Uterus (tissue), 3 donors: ENCODE measurements at regions not wholly inside any gene's neighbourhood (a gene's known extent, or its start where the extent isn't known, plus 50 kb on each side); places are given as distances from the start of the nearest gene placed in this dataset.

Experiments
- DNase-seq, 2 donors: peaks; one replicate each; pipeline ENCODE4 v3.0.0-alpha.2; 2019 to 2020
- H3K27ac ChIP-seq, 2 donors: fragments of 200-600 bp; sonication (generic); 1 replicate in 1 of 2; 2 replicates in 1 of 2; pipeline ENCODE4 v1.5.1; 2016 to 2018
- H3K27me3 ChIP-seq, 2 donors: fragments of 200-600 bp; sonication (generic); one replicate each; pipeline ENCODE4 v1.5.1; 2018 to 2019; ENCODE audit warnings: control low read depth in 1 of 2
- H3K36me3 ChIP-seq, 2 donors: fragments of 200-600 bp; sonication (generic); one replicate each; pipeline ENCODE4 v1.5.1; 2019; ENCODE audit warnings: control low read depth in 1 of 2
- H3K4me1 ChIP-seq, 2 donors: fragments of 200-600 bp; sonication (generic); one replicate each; pipeline ENCODE4 v1.5.1; 2018 to 2019; ENCODE audit warnings: control low read depth in 1 of 2
- H3K4me3 ChIP-seq, 2 donors: fragments of 200-600 bp; sonication (generic); 1 replicate in 1 of 2; 2 replicates in 1 of 2; pipeline ENCODE4 v1.5.1; 2018 to 2019; ENCODE audit warnings: mild to moderate bottlenecking in 1 of 2
- H3K9me3 ChIP-seq, 2 donors: fragments of 200-600 bp; sonication (generic); one replicate each; pipeline ENCODE4 v1.5.1; 2019; ENCODE audit warnings: control low read depth in 1 of 2
- POLR2A ChIP-seq, 2 donors: fragments of 450-650 bp; IDR thresholded peaks; one replicate each; pipeline ENCODE4 v1.6.1; 2016; ENCODE audit warnings: antibody characterized with exemption in 2 of 2, mild to moderate bottlenecking in 1 of 2, moderate library complexity in 1 of 2
- intact Hi-C: fragments of 100-400 bp; cut with DNase I; formaldehyde crosslinking; loops from one replicate; pipeline ENCODE4 v1.15.1; 2023; ENCODE audit warnings: low total_unique reads
- TF ChIP-seq, protein P1 (sequence below), 4 experiments: fragments of 200-600 bp in 2 of 4; fragments of 450-650 bp in 2 of 4; sonication (generic) in 2 of 4; IDR thresholded peaks; one replicate each; pipeline ENCODE4 v1.5.1; 2016 to 2019; ENCODE audit warnings: antibody characterized with exemption in 4 of 4, mild to moderate bottlenecking in 2 of 4, moderate library complexity in 1 of 4
- donor health status: DM: yes; HTN: yes; CAD: no.

DNA sequence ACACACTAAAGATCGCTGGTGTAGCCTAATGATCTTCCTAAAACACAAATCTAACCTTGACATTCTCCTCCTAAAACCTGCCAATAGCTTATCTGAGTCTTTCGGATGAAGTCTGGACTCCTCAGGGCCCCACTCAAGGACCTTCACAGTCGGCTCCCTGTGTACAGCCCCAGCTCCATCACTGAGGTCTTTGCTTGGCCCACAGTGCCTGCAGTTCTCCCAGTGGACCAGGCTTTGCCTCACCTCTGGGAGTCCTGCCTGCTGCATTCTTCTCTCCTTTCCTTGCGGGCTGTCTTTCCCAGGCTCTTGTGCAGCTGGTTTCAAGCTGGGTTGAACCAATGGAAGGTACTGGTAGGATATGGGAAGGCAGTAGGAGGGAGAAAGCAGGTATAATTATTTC is 122.6 kb upstream of the FERMT1 start:
- Histone ChIP-seq H3K27ac (no peak overlapping the region), H3K4me1 (no peaks in the 10 kb centered on the region), H3K4me3 (no peak overlapping the region), H3K27me3 (no peaks in the 10 kb centered on the region), H3K36me3 (no peaks in the 10 kb centered on the region), H3K9me3 (no peaks in the 10 kb centered on the region)
- intact Hi-C loops, result no loop called here
- no peak for DNase-seq
- no peak for TF ChIP-seq POLR2A (IDR thresholded peaks at IDR 0.05)

DNA sequence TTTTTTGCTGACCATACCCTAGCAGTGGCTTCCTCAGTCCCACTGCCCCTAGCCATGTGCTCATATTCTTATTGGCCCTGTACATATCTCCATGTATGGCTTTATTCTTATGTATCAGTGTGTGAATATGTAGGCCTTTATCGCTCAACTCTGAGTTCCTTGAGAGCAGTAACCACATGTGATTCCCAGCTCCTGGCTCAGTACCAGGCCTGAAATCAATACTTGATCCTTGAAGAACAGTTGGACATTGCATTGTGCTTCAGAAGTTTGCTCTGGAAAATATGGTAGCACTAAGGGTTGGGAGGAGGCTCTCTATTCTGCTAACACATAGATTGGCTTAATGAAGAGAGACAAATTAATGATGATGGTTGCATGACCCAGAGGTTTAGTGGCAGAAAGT is 118.8 kb upstream of the FERMT1 start:
- intact Hi-C loops, result no loop called here
- Histone ChIP-seq H3K27me3 (no peaks in the 10 kb centered on the region), H3K9me3 (no peaks in the 10 kb centered on the region), H3K36me3 (no peaks in the 10 kb centered on the region), H3K4me3 (no peak overlapping the region), H3K27ac (no peak overlapping the region), H3K4me1 (no peaks in the 10 kb centered on the region)
- TF ChIP-seq, protein P1, sequence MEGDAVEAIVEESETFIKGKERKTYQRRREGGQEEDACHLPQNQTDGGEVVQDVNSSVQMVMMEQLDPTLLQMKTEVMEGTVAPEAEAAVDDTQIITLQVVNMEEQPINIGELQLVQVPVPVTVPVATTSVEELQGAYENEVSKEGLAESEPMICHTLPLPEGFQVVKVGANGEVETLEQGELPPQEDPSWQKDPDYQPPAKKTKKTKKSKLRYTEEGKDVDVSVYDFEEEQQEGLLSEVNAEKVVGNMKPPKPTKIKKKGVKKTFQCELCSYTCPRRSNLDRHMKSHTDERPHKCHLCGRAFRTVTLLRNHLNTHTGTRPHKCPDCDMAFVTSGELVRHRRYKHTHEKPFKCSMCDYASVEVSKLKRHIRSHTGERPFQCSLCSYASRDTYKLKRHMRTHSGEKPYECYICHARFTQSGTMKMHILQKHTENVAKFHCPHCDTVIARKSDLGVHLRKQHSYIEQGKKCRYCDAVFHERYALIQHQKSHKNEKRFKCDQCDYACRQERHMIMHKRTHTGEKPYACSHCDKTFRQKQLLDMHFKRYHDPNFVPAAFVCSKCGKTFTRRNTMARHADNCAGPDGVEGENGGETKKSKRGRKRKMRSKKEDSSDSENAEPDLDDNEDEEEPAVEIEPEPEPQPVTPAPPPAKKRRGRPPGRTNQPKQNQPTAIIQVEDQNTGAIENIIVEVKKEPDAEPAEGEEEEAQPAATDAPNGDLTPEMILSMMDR (IDR thresholded peaks at IDR 0.05), result no peak
- no peak for TF ChIP-seq POLR2A (IDR thresholded peaks at IDR 0.05)
- DNase-seq, result no peak

DNA sequence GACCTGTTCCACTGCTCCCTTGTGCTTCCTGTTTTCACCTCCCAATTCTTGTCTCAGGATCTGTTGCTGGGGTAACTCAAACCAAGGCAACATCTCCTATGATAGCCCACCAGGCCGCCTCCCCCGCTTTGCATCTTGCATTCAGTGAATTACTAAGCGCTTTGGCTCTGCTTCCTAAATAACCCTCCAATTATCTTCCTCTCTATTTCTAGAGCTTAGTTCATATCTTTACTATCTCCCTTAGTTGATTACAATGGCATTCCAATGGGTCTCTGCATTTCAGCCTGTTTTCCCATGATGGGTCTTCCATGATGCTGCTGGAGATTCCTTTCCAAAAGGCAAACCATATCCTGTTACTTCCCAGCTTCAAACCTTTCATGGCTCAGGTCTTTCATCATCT is 117.2 kb upstream of the FERMT1 start:
- Histone ChIP-seq H3K4me3 (no peak overlapping the region), H3K4me1 (no peaks in the 10 kb centered on the region), H3K9me3 (no peaks in the 10 kb centered on the region), H3K27me3 (no peaks in the 10 kb centered on the region), H3K27ac (no peak overlapping the region), H3K36me3 (no peaks in the 10 kb centered on the region)
- intact Hi-C loops, result no loop called here
- DNase-seq, result no peak
- no peak for TF ChIP-seq POLR2A (IDR thresholded peaks at IDR 0.05)
- TF ChIP-seq, protein P1 (IDR thresholded peaks at IDR 0.05), result no peak

DNA sequence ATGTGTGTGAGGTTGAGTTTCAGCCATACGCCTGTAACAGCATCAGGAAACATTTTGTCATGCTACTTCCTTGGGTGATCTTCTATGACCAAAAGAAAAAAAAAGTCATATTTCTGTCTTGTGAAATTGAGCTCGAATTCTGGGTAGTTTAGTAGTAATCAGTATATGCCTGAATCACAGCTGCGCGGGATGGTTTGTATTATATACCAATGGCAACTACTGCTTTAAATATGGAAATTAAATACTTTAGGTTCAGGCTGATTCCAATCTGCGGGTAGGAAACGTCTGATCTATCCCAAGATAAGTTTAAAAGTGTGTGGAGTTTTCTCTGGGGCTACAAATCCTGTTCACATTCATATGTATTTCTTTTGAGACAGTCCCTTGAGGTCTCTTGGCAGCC is 115.6 kb upstream of the FERMT1 start:
- H3K36me3 ChIP-seq, result no peaks in the 10 kb centered on the region

DNA sequence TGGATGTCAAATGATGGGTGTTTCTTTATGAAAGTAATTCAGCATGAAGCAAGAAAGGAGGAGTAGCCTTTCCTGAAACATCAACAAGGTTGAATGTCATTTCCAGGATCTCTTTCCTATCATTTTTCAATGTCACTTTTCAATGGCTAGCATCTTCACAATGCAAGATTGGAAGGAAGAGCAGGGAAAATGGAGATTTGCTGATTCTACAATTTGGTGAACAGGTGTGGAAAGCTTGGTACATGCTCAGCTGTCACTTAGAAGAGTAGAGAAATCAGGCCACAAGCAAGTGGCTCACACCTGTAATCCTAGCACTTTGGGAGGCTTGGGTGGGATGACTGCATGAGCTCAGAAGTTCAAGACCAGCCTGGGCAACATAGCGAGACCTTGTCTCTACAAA is 112.7 kb upstream of the FERMT1 start:
- Histone ChIP-seq H3K4me1 (no peaks in the 10 kb centered on the region), H3K27me3 (no peaks in the 10 kb centered on the region), H3K36me3 (no peaks in the 10 kb centered on the region), H3K27ac (no peak overlapping the region), H3K9me3 (no peaks in the 10 kb centered on the region), H3K4me3 (no peak overlapping the region)
- TF ChIP-seq, protein P1 (IDR thresholded peaks at IDR 0.05), result no peak
- TF ChIP-seq POLR2A (IDR thresholded peaks at IDR 0.05), result no peak
- intact Hi-C loops, result no loop called here
- DNase-seq, result no peak

More for the DNA sequence above, 115.6 kb upstream of the FERMT1 start:
- H3K27me3 ChIP-seq, result no peaks in the 10 kb centered on the region
- no peak for DNase-seq
- H3K9me3 ChIP-seq, result no peaks in the 10 kb centered on the region
- no peak overlapping the region for H3K4me3 ChIP-seq
- no peaks in the 10 kb centered on the region for H3K4me1 ChIP-seq
- intact Hi-C loops, result no loop called here
- TF ChIP-seq, protein P1 (IDR thresholded peaks at IDR 0.05), result no peak
- TF ChIP-seq POLR2A (IDR thresholded peaks at IDR 0.05), result no peak
- no peak overlapping the region for H3K27ac ChIP-seq

DNA sequence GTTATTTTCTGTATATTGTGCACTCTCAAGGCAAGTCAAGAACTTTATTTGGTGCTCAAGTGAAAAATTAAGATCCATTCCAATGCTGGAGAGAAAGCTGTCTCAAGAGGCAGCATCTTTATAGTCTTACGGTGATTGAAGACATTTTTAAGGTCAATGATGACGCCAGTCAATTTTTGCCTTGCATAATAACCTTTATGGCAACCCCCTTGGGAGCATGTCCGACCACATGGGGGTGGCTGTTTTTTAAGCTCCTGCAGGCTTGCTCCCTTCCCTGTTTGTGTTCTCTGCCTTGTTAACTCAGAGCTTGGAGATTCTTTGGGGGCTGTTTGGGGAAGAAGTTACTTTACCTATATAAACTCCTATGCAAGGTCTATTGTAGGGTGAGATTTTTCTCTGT is 109.6 kb upstream of the FERMT1 start:
- no peak overlapping the region for H3K4me3 ChIP-seq
- intact Hi-C loops, result no loop called here

More for the DNA sequence above, 109.6 kb upstream of the FERMT1 start:
- H3K27me3 ChIP-seq, result no peaks in the 10 kb centered on the region
- DNase-seq, result no peak
- no peaks in the 10 kb centered on the region for H3K9me3 ChIP-seq
- TF ChIP-seq, protein P1 (IDR thresholded peaks at IDR 0.05), result no peak
- no peak for TF ChIP-seq POLR2A (IDR thresholded peaks at IDR 0.05)
- no peak overlapping the region for H3K27ac ChIP-seq
- H3K4me1 ChIP-seq, result no peaks in the 10 kb centered on the region
- H3K36me3 ChIP-seq, result no peaks in the 10 kb centered on the region
